Activated CD4-positive, alpha-beta T cell treated with anti-CD3 and anti-CD28 coated beads for 24 hours (primary cell): ENCODE measurements at regions not wholly inside any gene's neighbourhood (a gene's known extent, or its start where the extent isn't known, plus 50 kb on each side); places are given as distances from the start of the nearest gene placed in this dataset.

Experiments used
- DNase-seq, 2 donors: peaks; one replicate each; pipeline ENCODE4 v3.0.0-alpha.2; 2020; ENCODE audit warnings: low read depth in 2 of 2

GRCh38 chr1:22221233-22221780 is 78.4 kb upstream of the WNT4 start:
- DNase-seq: no peak

DNA sequence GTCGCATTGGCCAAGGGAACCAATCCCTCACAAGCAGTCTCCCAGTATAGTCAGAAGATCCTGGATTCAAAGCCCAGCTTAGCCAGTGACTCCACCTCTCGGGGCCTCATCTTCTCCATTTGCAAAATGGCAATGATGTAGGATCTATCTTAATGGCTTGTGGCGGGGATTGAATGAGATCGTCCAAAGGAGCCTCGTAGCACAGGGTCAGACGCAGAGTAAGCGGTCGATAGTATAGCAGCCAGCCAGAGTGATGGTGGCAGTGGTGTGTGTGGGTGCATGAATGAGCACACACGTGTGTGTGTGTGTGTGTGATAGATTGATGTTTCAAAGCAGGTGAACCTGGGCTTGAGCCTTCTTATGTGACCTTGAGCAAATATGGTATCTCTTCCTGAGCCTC is 79.8 kb upstream of the WNT4 start:
- DNase-seq: no peak

DNA sequence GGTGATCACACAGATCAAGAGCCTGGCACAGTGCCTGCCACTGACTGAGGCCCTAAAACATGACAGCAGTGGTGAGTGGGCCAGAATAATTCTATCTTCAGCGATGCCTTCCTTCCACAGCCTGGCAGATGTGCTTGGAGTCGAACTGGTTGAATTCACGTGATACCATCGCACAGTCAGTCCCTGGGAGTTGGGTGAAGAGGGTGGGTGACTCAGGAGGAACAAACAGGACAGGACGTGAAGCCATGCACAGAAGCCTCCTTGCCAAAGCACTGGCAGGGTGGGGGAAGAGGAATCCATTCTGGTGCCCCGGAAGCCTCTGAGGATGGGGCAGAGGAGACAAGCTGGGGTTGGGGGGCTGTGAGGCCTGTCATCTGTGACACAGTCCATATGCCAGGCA is 80.3 kb upstream of the WNT4 start:
- DNase-seq: no peak

DNA sequence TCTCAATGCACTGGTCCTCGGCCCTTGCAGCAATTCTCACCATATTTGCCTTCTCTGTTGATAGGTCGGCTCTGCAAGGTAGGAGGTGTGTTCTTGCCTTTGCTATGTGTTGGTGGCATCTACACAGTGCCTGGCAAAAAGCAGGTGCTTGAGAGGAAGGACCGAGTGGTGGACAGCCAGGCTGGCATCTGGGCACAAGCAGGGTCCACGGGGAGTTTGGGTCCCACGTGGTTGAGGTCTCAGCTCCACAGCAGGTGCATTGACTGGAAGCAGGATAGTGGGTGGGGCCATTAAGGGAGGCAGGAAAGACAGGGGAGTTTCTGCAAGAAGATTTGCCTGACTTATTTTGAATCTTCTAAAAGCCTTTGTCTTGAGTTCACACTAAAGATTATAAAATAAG is 81.2 kb upstream of the WNT4 start:
- no peak for DNase-seq

GRCh38 chr1:22224631-22225030 is 81.7 kb upstream of the WNT4 start:
- no peak for DNase-seq

DNA sequence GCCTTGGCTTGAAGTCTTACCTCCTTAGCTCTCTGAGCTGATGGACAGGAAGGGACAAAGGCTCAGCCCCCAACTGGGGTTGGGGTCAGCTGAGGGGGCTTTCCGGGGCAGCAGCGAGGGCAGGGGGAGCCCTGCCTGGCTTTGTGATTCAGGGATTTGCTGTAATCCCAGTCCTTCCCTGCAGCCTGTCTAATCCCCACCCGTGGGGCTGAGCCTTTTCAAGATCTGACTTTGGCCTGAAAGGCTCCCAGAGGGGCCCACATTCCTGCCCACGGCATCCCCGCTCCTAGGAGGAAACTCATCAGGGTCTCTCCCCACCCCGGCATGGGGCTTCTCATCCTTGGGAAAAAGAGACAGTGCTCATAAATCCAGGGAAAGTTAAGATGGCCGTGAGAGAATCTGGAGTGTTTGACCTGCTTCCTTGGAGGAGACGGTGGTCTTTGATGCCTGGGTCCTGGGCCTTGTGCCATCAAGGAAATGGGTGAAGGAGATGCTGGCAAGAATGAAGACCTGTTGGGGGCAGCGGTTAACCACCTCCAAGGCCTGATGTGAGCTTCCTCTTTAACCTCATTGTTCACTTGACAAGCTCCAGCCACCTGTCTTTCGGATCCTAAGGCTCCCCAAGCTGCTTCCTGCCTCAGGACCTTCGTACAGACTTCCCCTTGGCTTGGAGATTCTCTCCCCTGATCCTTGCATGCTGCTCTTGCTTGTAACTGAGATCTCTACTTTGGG is 83.1 kb upstream of the WNT4 start:
- no peak for DNase-seq

GRCh38 chr1:22228074-22228473 is 85.2 kb upstream of the WNT4 start:
- no peak for DNase-seq

GRCh38 chr1:22228505-22228911 is 85.6 kb upstream of the WNT4 start:
- no peak for DNase-seq

DNA sequence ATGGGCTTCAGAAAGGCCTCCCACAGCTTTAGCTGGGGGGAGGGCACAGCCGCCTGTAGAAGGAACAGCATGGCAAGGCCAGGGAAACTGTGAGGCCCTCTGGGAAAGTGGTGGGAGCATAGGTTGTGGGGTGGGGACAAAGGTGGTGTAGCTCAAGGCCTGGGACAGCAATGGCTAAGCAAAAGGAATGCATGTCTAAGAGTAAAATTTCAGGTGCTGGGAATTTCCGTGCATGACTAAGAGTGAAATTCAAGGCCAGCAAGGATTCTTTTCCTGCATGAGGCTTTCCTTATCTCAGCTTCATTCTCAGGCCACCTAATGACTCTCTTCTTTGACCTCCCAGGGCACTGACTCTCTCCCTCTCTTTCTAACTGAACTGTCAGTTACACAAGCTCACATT is 86.5 kb upstream of the WNT4 start:
- DNase-seq: no peak

DNA sequence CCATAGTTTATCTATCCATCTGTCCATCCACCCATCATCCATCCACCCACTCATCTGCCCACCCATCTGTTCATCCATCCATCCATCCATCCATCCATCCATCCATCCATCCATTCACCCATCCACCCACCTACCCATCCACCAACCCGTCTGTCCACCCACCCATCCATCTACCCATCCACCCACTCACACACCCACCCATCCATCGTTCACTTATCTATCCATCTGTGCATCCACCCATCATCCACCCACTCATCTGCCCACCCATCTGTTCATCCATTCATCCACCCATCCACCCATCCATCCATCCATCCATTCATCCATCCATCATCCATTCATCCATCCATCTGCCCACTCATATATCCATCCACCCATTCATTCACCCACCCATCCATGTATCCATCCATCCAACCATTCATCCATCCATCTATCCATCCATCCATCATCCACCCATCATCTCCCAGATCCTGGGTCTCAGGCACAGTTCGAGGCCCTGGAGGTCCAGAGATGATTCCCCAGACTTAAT is 88.2 kb upstream of the WNT4 start:
- no peak for DNase-seq

GRCh38 chr1:22231995-22232690 is 89.2 kb upstream of the WNT4 start:
- DNase-seq: no peak

DNA sequence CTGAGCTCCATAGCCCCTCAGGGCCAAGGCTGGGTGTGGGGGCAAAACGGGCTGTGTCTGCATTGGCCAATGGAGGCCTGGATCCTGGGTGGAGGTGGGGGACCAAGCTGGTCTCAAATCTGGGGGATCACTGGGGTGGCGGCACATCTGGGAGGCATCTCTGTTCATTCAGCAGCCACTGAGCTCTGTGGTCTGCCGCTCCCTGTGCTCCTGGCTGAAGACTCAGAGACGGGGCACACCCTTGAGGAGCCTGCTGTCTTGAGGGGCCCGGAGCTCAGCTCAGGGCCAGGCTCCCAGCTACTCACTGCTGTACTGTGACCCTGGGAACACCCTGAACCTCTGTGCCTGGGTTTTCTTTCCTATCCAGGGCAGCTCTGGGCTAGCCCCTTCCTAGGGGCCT is 90.3 kb upstream of the WNT4 start:
- no peak for DNase-seq

DNA sequence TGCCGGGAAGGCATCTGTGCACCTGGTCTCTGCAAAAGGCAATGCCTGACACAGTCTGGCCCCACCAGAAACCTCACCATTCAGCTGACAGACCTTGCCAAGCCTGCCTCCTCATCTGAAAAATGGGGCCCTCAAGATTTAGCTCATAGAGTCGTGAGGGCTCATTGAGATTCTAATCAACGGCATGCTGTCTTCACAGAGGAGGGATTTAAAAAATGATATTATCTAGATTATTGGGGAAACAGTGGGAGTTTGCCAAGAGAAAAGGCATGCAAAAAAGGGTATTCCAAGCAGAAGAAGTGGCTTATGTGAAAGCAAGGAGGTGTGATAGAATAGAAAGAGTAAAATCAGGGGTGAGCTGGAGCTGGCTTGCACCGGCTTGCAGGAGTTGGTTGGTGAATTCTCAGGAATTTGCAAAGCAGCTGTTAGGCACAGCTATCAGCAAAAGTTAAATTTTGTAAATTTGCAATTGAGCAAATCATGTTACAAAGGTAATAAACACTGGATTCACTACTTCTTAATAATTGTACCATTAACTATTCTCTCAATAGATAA is 91.7 kb upstream of the WNT4 start:
- no peak for DNase-seq

DNA sequence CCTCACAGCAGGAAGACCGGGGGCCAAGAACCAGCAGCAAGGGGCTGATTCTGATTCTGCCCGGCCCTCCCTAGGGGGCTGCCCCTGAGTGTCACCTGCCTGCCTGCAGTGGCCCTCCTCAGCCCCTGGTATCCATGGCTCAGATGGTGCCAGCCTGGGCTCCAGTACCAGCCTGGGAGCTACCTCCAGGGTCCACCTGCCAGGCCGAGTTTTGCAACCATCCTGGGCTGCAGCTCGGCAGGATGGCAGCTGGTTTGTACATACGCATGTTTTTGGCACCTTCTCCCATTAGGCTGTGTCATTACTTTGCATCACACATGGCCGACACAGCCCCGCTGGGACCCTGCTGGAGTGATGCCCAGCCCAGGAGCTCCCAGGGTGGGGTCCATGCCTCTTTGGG is 93.3 kb upstream of the WNT4 start:
- DNase-seq: no peak

DNA sequence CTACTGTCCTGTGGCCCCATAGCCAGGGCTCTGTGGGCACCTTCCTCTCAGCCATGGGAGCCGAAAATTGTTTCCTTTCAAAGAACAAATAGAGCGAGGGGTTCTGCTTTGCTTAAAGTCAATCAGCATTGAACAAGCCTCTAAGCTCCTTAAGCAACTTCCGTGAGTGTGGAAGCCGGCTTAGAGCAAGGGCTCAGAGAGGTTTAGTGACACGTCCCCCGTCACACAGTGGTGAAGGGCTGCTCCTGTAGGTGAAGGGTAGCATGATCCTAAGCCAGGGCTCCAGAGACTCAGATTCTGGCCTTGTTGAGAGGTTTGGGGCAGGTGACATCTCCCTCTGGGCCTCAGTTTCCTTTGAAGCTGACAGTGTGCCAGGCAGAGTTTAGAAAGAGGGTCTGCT is 94.0 kb upstream of the WNT4 start:
- no peak for DNase-seq

DNA sequence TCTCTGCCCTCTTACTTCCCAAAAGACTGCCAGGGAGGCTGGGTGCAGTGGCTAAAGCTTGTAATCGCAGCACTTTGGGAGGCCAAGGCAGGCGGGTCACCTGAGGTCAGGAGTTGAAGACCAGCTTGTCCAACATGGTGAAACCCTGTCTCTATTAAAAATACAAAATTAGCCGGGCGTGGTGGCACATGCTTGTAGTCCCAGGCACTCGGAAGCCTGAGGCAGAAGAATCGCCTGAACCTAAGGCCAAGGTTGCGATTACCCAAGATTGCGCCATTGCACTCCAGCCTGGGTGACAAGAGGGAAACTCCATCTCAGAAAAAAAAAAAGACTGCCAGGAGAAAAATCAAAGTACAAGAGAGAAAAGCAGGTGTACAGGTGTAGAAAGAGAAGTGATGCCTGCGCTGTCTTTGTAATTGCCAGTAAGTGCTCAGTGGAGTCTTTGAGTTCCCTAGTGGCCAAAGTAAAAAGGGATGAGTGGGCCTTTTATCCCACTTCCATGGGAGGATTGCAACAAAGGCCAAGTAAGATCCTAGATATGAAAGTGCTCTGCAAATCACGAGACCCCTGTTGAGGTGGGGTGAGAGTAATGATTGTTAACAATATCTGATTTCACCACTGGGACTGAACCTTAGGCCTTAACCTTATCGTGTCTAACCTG is 94.7 kb upstream of the WNT4 start:
- no peak for DNase-seq

- no peak for DNase-seq
Observed at GRCh38 chr1:22238356-22239224, 95.7 kb upstream of the WNT4 start.

- DNase-seq: no peak
Observed at GRCh38 chr1:22239378-22239777, 96.5 kb upstream of the WNT4 start.

GRCh38 chr1:22241250-22241649 is 98.4 kb upstream of the WNT4 start:
- no peak for DNase-seq

DNA sequence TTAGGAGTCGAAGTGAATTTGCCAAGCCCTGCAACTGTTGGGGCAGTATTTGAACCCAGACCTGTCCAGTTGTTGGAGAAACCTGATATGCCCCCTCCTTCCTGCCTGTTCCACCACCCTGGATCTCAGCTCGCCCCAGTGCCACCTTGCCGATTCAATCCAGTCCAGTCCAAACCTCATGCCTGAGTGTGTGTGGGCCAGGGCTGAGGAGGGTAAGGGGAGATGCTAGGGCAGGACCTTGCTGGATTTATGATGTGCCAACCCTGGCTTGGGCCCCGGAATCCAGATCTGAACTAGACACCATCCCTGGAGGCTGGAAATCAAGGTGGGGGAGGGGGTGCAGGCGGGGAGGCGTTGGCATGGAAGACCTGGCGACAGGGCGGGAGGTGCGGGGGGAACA is 98.9 kb upstream of the WNT4 start:
- DNase-seq: no peak

DNA sequence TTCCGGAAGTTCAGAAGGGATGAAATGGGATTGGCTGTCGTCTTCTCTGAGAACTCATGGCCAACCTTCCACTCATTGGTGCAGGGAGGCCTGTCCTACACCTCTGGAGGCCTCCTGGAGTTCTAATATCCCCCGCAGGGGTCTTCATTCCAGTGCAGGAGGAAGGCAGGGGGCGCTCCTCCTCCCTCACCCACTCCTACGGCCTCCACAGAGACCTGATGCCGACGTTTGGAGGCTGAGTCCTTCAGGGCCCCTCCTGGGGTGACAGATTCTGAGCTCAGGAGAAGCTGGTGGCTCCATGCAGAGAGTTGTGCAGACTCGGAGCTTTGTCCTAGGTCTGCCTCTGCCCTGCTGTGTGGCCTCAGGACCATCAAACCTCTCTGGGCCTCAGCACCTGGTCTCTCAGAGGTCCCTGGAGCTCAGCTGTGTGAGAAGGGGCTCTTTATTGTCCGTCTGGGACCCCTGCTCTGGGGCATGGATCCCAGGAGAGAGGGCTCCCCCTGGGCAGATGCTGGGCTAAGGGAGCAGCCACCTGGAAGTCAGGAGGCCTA is 102.3 kb upstream of the WNT4 start:
- no peak for DNase-seq
